ENCODE measurements at regions not wholly inside any gene's neighbourhood (a gene's known extent, or its start where the extent isn't known, plus 50 kb on each side); places are given as distances from the start of the nearest gene placed in this dataset.

DNA sequence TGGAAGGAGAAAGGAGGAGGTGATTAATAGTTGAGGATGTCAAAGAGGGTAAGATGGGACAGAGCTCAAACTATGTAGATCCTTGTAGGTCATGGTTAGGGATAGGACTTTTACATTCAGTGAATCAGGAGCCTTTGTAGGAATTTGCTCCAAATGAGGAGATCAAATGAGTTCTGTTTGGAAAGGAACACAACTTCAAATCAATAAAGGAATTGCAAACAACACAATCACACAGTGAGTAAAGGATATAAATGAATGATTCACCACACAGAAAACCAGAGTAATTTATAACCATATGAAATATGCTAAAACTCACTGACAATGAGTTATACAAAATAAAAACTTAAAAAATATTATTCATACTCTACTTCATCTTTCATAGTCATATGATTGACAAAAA is 480.8 kb upstream of the EPHA7 start:
- TF ChIP-seq, protein P1, sequence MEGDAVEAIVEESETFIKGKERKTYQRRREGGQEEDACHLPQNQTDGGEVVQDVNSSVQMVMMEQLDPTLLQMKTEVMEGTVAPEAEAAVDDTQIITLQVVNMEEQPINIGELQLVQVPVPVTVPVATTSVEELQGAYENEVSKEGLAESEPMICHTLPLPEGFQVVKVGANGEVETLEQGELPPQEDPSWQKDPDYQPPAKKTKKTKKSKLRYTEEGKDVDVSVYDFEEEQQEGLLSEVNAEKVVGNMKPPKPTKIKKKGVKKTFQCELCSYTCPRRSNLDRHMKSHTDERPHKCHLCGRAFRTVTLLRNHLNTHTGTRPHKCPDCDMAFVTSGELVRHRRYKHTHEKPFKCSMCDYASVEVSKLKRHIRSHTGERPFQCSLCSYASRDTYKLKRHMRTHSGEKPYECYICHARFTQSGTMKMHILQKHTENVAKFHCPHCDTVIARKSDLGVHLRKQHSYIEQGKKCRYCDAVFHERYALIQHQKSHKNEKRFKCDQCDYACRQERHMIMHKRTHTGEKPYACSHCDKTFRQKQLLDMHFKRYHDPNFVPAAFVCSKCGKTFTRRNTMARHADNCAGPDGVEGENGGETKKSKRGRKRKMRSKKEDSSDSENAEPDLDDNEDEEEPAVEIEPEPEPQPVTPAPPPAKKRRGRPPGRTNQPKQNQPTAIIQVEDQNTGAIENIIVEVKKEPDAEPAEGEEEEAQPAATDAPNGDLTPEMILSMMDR (IDR thresholded peaks at IDR 0.05; ENCODE audit: insufficient read depth, low read depth, low read length): no peak
- no peak for TF ChIP-seq EZH2 (IDR thresholded peaks at IDR 0.05; ENCODE audit: insufficient read depth, low read length)

All from astrocyte (in vitro differentiated cells and primary cell).